ENCODE measurements at regions not wholly inside any gene's neighbourhood (a gene's known extent, or its start where the extent isn't known, plus 50 kb on each side); places are given as distances from the start of the nearest gene placed in this dataset.

DNA sequence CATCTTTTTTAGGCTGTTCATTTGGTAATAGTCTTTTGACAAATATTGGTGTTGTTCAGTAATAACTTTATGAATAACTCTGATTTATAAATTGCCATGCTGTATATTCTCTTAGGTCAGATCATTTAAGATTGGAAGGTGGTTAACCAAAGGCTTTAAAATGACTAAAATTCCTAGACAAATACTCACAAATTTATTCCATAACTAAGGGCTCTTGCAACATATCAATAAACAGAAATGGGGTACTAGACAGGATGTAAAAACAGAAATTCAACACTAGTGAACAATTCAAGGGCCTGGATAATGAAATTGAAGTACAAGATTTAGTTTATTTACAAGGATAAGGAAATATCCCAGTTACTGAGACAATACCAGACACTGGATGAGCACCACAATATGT, 328.6 kb downstream of the PCDH19 start:
- no peaks in the 10 kb centered on the region for H3K27me3 ChIP-seq (ENCODE audit: insufficient read depth, low read length, poor library complexity)

DNA sequence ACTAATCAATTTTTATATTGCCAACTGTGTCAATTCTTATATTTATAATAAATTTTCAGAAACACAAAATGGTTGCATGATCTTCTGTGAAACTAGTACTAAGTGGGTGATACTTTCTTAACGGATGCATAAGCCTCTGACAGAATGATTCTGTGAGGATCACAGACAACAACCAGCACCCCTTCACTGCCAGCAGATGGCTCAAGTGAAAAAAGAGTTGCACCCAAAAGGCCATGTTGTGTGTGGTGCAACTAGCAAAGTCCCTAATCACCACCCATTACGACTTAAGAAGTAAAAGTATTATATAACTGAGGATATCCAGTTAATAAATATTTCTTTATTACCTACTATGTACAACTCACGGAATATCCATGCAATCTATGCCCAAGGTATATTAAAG, 334.0 kb downstream of the PCDH19 start:
- no peaks in the 10 kb centered on the region for H3K36me3 ChIP-seq (ENCODE audit: control insufficient read depth, insufficient read depth, low read length)
- no peak overlapping the region for H4K8ac ChIP-seq (ENCODE audit: low read depth, low read length)
- DNase-seq = no peak
- no CpG with 5 or more reads among the region's 3 CpGs for WGBS (ENCODE audit: extremely low coverage, insufficient coverage, low lambda C conversion rate)
- H3K27me3 ChIP-seq (ENCODE audit: insufficient read depth, low read length, poor library complexity) = no peaks in the 10 kb centered on the region
- no peak overlapping the region for H3K56ac ChIP-seq (ENCODE audit: low read length)
- H3K4me2 ChIP-seq (ENCODE audit: low read length) = no peak overlapping the region
- H3K4me3 ChIP-seq (ENCODE audit: low read length) = no peak overlapping the region
- no peak overlapping the region for H2AK5ac ChIP-seq (ENCODE audit: low read length)
- no peak overlapping the region for H2BK5ac ChIP-seq (ENCODE audit: low read length)
- no peak overlapping the region for H2BK15ac ChIP-seq (replicated peaks; ENCODE audit: low read depth)
- H3K79me2 ChIP-seq (ENCODE audit: control insufficient read depth, insufficient read depth, low read length) = no peaks in the 10 kb centered on the region
- H3K79me1 ChIP-seq (ENCODE audit: low read length) = no peaks in the 10 kb centered on the region
- no peak overlapping the region for H3K9ac ChIP-seq (ENCODE audit: low read length)
- no peak overlapping the region for H3K18ac ChIP-seq (ENCODE audit: low read length)
- H2BK120ac ChIP-seq (ENCODE audit: low read depth, low read length) = no peak overlapping the region
- no peaks in the 10 kb centered on the region for H3K4me1 ChIP-seq (ENCODE audit: control insufficient read depth, low read depth, low read length)
- no peak overlapping the region for H3K27ac ChIP-seq (ENCODE audit: low read depth, low read length)
- no peak overlapping the region for H4K5ac ChIP-seq (ENCODE audit: low read length)
- no peak overlapping the region for H3K4ac ChIP-seq (ENCODE audit: low read depth, low read length)
- no peak overlapping the region for H3K23ac ChIP-seq (ENCODE audit: low read length)

More for the DNA sequence above, 328.6 kb downstream of the PCDH19 start:
- H3K27ac ChIP-seq (ENCODE audit: low read depth, low read length) = no peak overlapping the region
- no peaks in the 10 kb centered on the region for H3K4me1 ChIP-seq (ENCODE audit: control insufficient read depth, low read depth, low read length)
- H3K4me3 ChIP-seq (ENCODE audit: low read length) = no peak overlapping the region
- no peak overlapping the region for H2AK5ac ChIP-seq (ENCODE audit: low read length)
- H3K23ac ChIP-seq (ENCODE audit: low read length) = no peak overlapping the region
- H2BK15ac ChIP-seq (replicated peaks; ENCODE audit: low read depth) = no peak overlapping the region
- H2BK120ac ChIP-seq (ENCODE audit: low read depth, low read length) = no peak overlapping the region
- no peaks in the 10 kb centered on the region for H3K79me2 ChIP-seq (ENCODE audit: control insufficient read depth, insufficient read depth, low read length)
- H3K79me1 ChIP-seq (ENCODE audit: low read length) = no peaks in the 10 kb centered on the region
- H3K18ac ChIP-seq (ENCODE audit: low read length) = no peak overlapping the region
- no peak overlapping the region for H2BK5ac ChIP-seq (ENCODE audit: low read length)
- no peak overlapping the region for H3K4ac ChIP-seq (ENCODE audit: low read depth, low read length)
- H3K36me3 ChIP-seq (ENCODE audit: control insufficient read depth, insufficient read depth, low read length) = no peaks in the 10 kb centered on the region
- no peak overlapping the region for H3K56ac ChIP-seq (ENCODE audit: low read length)
- no peak overlapping the region for H4K8ac ChIP-seq (ENCODE audit: low read depth, low read length)
- H4K5ac ChIP-seq (ENCODE audit: low read length) = no peak overlapping the region
- no peak overlapping the region for H3K9ac ChIP-seq (ENCODE audit: low read length)
- DNase-seq = no peak
- H3K4me2 ChIP-seq (ENCODE audit: low read length) = no peak overlapping the region

GRCh38 chrX:100072336-100072735, 337.7 kb downstream of the PCDH19 start:
- no peaks in the 10 kb centered on the region for H3K36me3 ChIP-seq (ENCODE audit: control insufficient read depth, insufficient read depth, low read length)
- no peaks in the 10 kb centered on the region for H3K27me3 ChIP-seq (ENCODE audit: insufficient read depth, low read length, poor library complexity)
- no peaks in the 10 kb centered on the region for H3K79me2 ChIP-seq (ENCODE audit: control insufficient read depth, insufficient read depth, low read length)
- no peak overlapping the region for H2AK5ac ChIP-seq (ENCODE audit: low read length)
- H3K18ac ChIP-seq (ENCODE audit: low read length) = no peak overlapping the region
- no peak for DNase-seq
- no peak overlapping the region for H2BK15ac ChIP-seq (replicated peaks; ENCODE audit: low read depth)
- H3K56ac ChIP-seq (ENCODE audit: low read length) = no peak overlapping the region
- no peak overlapping the region for H3K27ac ChIP-seq (ENCODE audit: low read depth, low read length)
- H3K4me1 ChIP-seq (ENCODE audit: control insufficient read depth, low read depth, low read length) = no peaks in the 10 kb centered on the region
- H2BK120ac ChIP-seq (ENCODE audit: low read depth, low read length) = no peak overlapping the region
- no peaks in the 10 kb centered on the region for H3K79me1 ChIP-seq (ENCODE audit: low read length)
- H3K4ac ChIP-seq (ENCODE audit: low read depth, low read length) = no peak overlapping the region
- H3K4me3 ChIP-seq (ENCODE audit: low read length) = no peak overlapping the region
- H2BK5ac ChIP-seq (ENCODE audit: low read length) = no peak overlapping the region
- no peak overlapping the region for H3K23ac ChIP-seq (ENCODE audit: low read length)
- H4K8ac ChIP-seq (ENCODE audit: low read depth, low read length) = no peak overlapping the region
- no peak overlapping the region for H3K9ac ChIP-seq (ENCODE audit: low read length)
- no peak overlapping the region for H4K5ac ChIP-seq (ENCODE audit: low read length)
- H3K4me2 ChIP-seq (ENCODE audit: low read length) = no peak overlapping the region

- no peak overlapping the region for H3K18ac ChIP-seq (ENCODE audit: low read length)
- H3K79me2 ChIP-seq (ENCODE audit: control insufficient read depth, insufficient read depth, low read length) = no peaks in the 10 kb centered on the region
- no peaks in the 10 kb centered on the region for H3K79me1 ChIP-seq (ENCODE audit: low read length)
- H3K27me3 ChIP-seq (ENCODE audit: insufficient read depth, low read length, poor library complexity) = no peaks in the 10 kb centered on the region
- no peak overlapping the region for H3K9ac ChIP-seq (ENCODE audit: low read length)
- H3K56ac ChIP-seq (ENCODE audit: low read length) = no peak overlapping the region
- no peak overlapping the region for H2BK15ac ChIP-seq (replicated peaks; ENCODE audit: low read depth)
- H3K27ac ChIP-seq (ENCODE audit: low read depth, low read length) = no peak overlapping the region
- DNase-seq = no peak
- H2BK5ac ChIP-seq (ENCODE audit: low read length) = no peak overlapping the region
- no peaks in the 10 kb centered on the region for H3K36me3 ChIP-seq (ENCODE audit: control insufficient read depth, insufficient read depth, low read length)
- no peak overlapping the region for H3K23ac ChIP-seq (ENCODE audit: low read length)
- H2BK120ac ChIP-seq (ENCODE audit: low read depth, low read length) = no peak overlapping the region
- H3K4me1 ChIP-seq (ENCODE audit: control insufficient read depth, low read depth, low read length) = no peaks in the 10 kb centered on the region
- WGBS (ENCODE audit: extremely low coverage, insufficient coverage, low lambda C conversion rate) = no CpG with 5 or more reads among the region's 3 CpGs
- H3K4me2 ChIP-seq (ENCODE audit: low read length) = no peak overlapping the region
- no peak overlapping the region for H4K5ac ChIP-seq (ENCODE audit: low read length)
- no peak overlapping the region for H3K4me3 ChIP-seq (ENCODE audit: low read length)
- no peak overlapping the region for H4K8ac ChIP-seq (ENCODE audit: low read depth, low read length)
- H2AK5ac ChIP-seq (ENCODE audit: low read length) = no peak overlapping the region
- no peak overlapping the region for H3K4ac ChIP-seq (ENCODE audit: low read depth, low read length)
Measured at GRCh38 chrX:100070334-100070849, 339.7 kb downstream of the PCDH19 start.

DNA sequence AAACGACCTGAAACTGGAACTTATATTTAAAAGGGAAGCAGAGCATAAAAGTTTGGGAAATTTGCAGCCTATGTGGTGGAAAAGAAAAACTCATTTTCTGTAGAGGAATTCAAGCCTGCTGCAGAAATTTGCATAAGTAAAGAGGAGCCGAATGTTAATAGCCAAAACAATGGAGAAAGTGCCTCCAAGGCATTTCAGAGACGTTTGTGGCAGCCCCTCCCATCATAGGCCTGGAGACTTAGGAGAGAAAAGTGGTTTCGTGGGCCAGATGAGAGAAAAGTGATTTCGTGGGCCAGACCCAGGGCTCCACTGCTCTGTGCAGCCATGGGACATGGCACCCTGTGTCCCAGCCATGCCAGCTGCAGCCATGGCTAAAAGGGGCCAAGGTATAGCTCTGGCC, 361.9 kb downstream of the PCDH19 start:
- peak; percentile 9 for DNase-seq
- Histone ChIP-seq H3K4me3 (ENCODE audit: low read length) (no peak overlapping the region), H3K23ac (ENCODE audit: low read length) (no peak overlapping the region), H4K5ac (ENCODE audit: low read length) (no peak overlapping the region), H3K27ac (ENCODE audit: low read depth, low read length) (no peak overlapping the region), H3K9ac (ENCODE audit: low read length) (no peak overlapping the region), H3K4me1 (ENCODE audit: control insufficient read depth, low read depth, low read length) (no peaks in the 10 kb centered on the region), H3K4ac (ENCODE audit: low read depth, low read length) (no peak overlapping the region), H2BK15ac (replicated peaks; ENCODE audit: low read depth) (no peak overlapping the region), H3K27me3 (ENCODE audit: insufficient read depth, low read length, poor library complexity) (no peaks in the 10 kb centered on the region), H3K79me1 (ENCODE audit: low read length) (no peaks in the 10 kb centered on the region), H4K8ac (ENCODE audit: low read depth, low read length) (no peak overlapping the region), H3K4me2 (ENCODE audit: low read length) (no peak overlapping the region), H2AK5ac (ENCODE audit: low read length) (no peak overlapping the region), H3K36me3 (ENCODE audit: control insufficient read depth, insufficient read depth, low read length) (no peaks in the 10 kb centered on the region), H3K79me2 (ENCODE audit: control insufficient read depth, insufficient read depth, low read length) (no peaks in the 10 kb centered on the region), H2BK5ac (ENCODE audit: low read length) (no peak overlapping the region), H2BK120ac (ENCODE audit: low read depth, low read length) (no peak overlapping the region), H3K56ac (ENCODE audit: low read length) (no peak overlapping the region), H3K18ac (ENCODE audit: low read length) (no peak overlapping the region)
- no CpG with 5 or more reads among the region's 5 CpGs for WGBS (ENCODE audit: extremely low coverage, insufficient coverage, low lambda C conversion rate)
